SK-N-MC (cell line): ENCODE measurements at regions not wholly inside any gene's neighbourhood (a gene's known extent, or its start where the extent isn't known, plus 50 kb on each side); places are given as distances from the start of the nearest gene placed in this dataset.

Source experiments
- EZH2 ChIP-seq: fragments of 200-600 bp; sonication (generic); IDR thresholded peaks from one replicate; pipeline ENCODE4 v1.6.1; 2017; ENCODE audit warnings: antibody characterized with exemption
- FOXP2 ChIP-seq: optimal IDR thresholded peaks from 2 replicates; pipeline ENCODE3; 2011; ENCODE audit warnings: mild to moderate bottlenecking, moderate library complexity; ENCODE audit not compliant: insufficient read depth; ENCODE audit errors: extremely low read length, control extremely low read depth
- POLR2AphosphoS5 ChIP-seq: IDR thresholded peaks from 2 replicates; pipeline ENCODE4 v1.6.1; 2012; ENCODE audit warnings: mild to moderate bottlenecking, low read depth, low read length, borderline replicate concordance

- TF ChIP-seq EZH2, result no peak
- TF ChIP-seq POLR2AphosphoS5, result no peak
- TF ChIP-seq FOXP2, result no peak
Observed at GRCh38 chr20:21004386-21005076, 101.6 kb downstream of the LINC00237 start.
